Astrocyte (in vitro differentiated cells and primary cell): ENCODE measurements at regions not wholly inside any gene's neighbourhood (a gene's known extent, or its start where the extent isn't known, plus 50 kb on each side); places are given as distances from the start of the nearest gene placed in this dataset.

Experiments used
- CTCF ChIP-seq: IDR thresholded peaks from 2 replicates; pipeline ENCODE4 v1.5.1; 2011; ENCODE audit warnings: low read depth, mild to moderate bottlenecking, inconsistent platforms, low read length, moderate library complexity; ENCODE audit not compliant: insufficient read depth
- EZH2 ChIP-seq: IDR thresholded peaks from 2 replicates; pipeline ENCODE4 v1.6.1; 2012; ENCODE audit warnings: mild to moderate bottlenecking, low read length, inconsistent platforms; ENCODE audit not compliant: insufficient read depth

DNA sequence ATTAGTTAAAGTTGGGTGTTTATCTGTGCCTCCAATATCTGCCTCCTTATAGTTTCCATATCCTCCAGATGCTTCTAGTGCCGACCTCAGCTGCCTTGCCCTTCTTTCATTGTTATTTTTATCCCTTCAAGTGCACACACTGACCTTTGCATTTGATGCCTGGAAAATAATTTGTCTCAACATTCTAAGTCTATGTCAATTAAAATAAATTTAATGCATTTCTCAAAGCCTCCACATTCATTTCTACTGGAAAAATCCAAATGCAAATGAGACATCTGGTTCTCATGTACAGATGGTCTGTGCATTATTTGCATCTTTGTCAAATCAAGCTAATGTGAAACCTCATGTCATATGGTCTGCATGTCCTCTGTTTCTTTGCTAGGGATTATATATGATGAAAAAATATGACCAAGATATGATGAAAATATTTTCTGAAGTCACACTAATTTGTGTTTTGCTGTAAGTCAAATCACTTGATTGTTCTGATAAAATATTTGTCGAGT is 61.4 kb downstream of the TMEM100 start:
- TF ChIP-seq EZH2: no peak
- no peak for TF ChIP-seq CTCF
